Natural killer cell (primary cell): ENCODE measurements at regions not wholly inside any gene's neighbourhood (a gene's known extent, or its start where the extent isn't known, plus 50 kb on each side); places are given as distances from the start of the nearest gene placed in this dataset.

Source experiments
- ATAC-seq, 3 donors: fragments of 150-1000 bp in 2 of 3; fragments of 200-7000 bp in 1 of 3; cut with Tn5 transposase; 1 replicate in 1 of 3; 2 replicates in 2 of 3; pipeline ENCODE4 v1.10.0; 2021; ENCODE audit warnings: mild to moderate bottlenecking in 2 of 3, moderate library complexity in 2 of 3
- DNase-seq, 2 donors: peaks; one replicate each; pipeline versions ENCODE4 v3.0.0 to v3.0.0-alpha.2; 2013 to 2021; ENCODE audit warnings: mixed read lengths in 1 of 2
- H3K27ac ChIP-seq: one replicate; pipeline ENCODE4 v1.5.1; 2013; ENCODE audit warnings: mild to moderate bottlenecking, low read length
- H3K27me3 ChIP-seq: one replicate; pipeline ENCODE4 v1.6.1; 2013; ENCODE audit warnings: low read length; ENCODE audit not compliant: control insufficient read depth, insufficient read depth
- H3K36me3 ChIP-seq: one replicate; pipeline ENCODE4 v1.6.1; 2013; ENCODE audit warnings: low read length; ENCODE audit not compliant: control insufficient read depth, insufficient read depth
- H3K4me1 ChIP-seq: one replicate; pipeline ENCODE4 v1.6.1; 2013; ENCODE audit warnings: low read length; ENCODE audit not compliant: control insufficient read depth, insufficient read depth
- H3K4me3 ChIP-seq: one replicate; pipeline ENCODE4 v1.5.1; 2013; ENCODE audit warnings: low read length
- H3K9me3 ChIP-seq: one replicate; pipeline ENCODE4 v1.6.1; 2013; ENCODE audit warnings: low read length; ENCODE audit not compliant: control insufficient read depth, insufficient read depth
- H3K27ac Mint-ChIP-seq, 2 donors: one replicate each; pipeline ENCODE4 v1.8.0; 2022; ENCODE audit warnings: mild to moderate bottlenecking in 2 of 2, mixed read lengths in 2 of 2, moderate library complexity in 1 of 2
- H3K27me3 Mint-ChIP-seq, 2 donors: one replicate each; pipeline ENCODE4 v1.8.0; 2022; ENCODE audit warnings: low read depth in 2 of 2, mixed read lengths in 2 of 2
- H3K36me3 Mint-ChIP-seq: one replicate; pipeline ENCODE4 v1.8.0; 2022; ENCODE audit warnings: mixed read lengths
- H3K4me1 Mint-ChIP-seq, 2 donors: one replicate each; pipeline ENCODE4 v1.8.0; 2022; ENCODE audit warnings: mixed read lengths in 2 of 2
- H3K4me3 Mint-ChIP-seq: one replicate; pipeline ENCODE4 v1.8.0; 2022; ENCODE audit warnings: mild to moderate bottlenecking, moderate library complexity, mixed read lengths
- H3K9me3 Mint-ChIP-seq, 2 donors: one replicate each; pipeline ENCODE4 v1.8.0; 2022; ENCODE audit warnings: mixed read lengths in 2 of 2
- CTCF ChIP-seq: fragments of 200-600 bp; IDR thresholded peaks from one replicate; pipeline ENCODE4 v1.8.0; 2022; ENCODE audit warnings: antibody characterized with exemption
- WGBS: methylation state at CpG from one replicate; pipeline ENCODE4 v1.1.7; 2013; ENCODE audit warnings: missing lambda C conversion rate; ENCODE audit not compliant: insufficient coverage; 5-methylcytosine and 5-hydroxymethylcytosine counted together
- intact Hi-C: fragments of 100-400 bp; cut with micrococcal nuclease; formaldehyde crosslinking; loops from one replicate; pipeline ENCODE4 v1.14.2; 2022

GRCh38 chr12:115062741-115063140 lies 378.8 kb upstream of the TBX3 start:
- H3K4me3 Mint-ChIP-seq = no peak overlapping the region
- no peaks in the 10 kb centered on the region for H3K4me1 Mint-ChIP-seq
- intact Hi-C loops = no loop called here
- no peak for DNase-seq
- H3K4me3 ChIP-seq = no peak overlapping the region
- 72% methylated on average over 5 of the region's 5 CpGs for WGBS
- H3K36me3 ChIP-seq = no peaks in the 10 kb centered on the region
- H3K4me1 ChIP-seq = no peaks in the 10 kb centered on the region
- no peaks in the 10 kb centered on the region for H3K36me3 Mint-ChIP-seq
- H3K27ac Mint-ChIP-seq = no peak overlapping the region
- no peaks in the 10 kb centered on the region for H3K27me3 Mint-ChIP-seq
- no peak for TF ChIP-seq CTCF
- H3K9me3 Mint-ChIP-seq = peaks cover 0 to 5% of the 10 kb centered on the region in 2 donors
- ATAC-seq = no peak
- no peaks in the 10 kb centered on the region for H3K27me3 ChIP-seq
- no peak overlapping the region for H3K27ac ChIP-seq
- peaks cover 5% of the 10 kb centered on the region for H3K9me3 ChIP-seq

GRCh38 chr12:115060477-115061168 lies 376.6 kb upstream of the TBX3 start:
- no peak overlapping the region for H3K27ac Mint-ChIP-seq
- no peaks in the 10 kb centered on the region for H3K4me1 Mint-ChIP-seq
- no peak overlapping the region for H3K27ac ChIP-seq
- no peak for TF ChIP-seq CTCF
- no peak for DNase-seq
- peaks cover 7 to 9% of the 10 kb centered on the region in 2 donors for H3K9me3 Mint-ChIP-seq
- 80% methylated on average over 5 of the region's 6 CpGs for WGBS
- no peaks in the 10 kb centered on the region for H3K27me3 Mint-ChIP-seq
- H3K4me3 Mint-ChIP-seq = no peak overlapping the region
- no peaks in the 10 kb centered on the region for H3K36me3 Mint-ChIP-seq
- no peak for ATAC-seq
- no peaks in the 10 kb centered on the region for H3K27me3 ChIP-seq
- intact Hi-C loops = no loop called here
- no peak overlapping the region for H3K4me3 ChIP-seq
- no peaks in the 10 kb centered on the region for H3K36me3 ChIP-seq
- no peaks in the 10 kb centered on the region for H3K4me1 ChIP-seq
- H3K9me3 ChIP-seq = peaks cover 5% of the 10 kb centered on the region

- intact Hi-C loops = no loop called here
- H3K4me3 ChIP-seq = no peak overlapping the region
- WGBS = 33% methylated on average over 1 of the region's 1 CpG
- no peak for ATAC-seq
- H3K27me3 ChIP-seq = no peaks in the 10 kb centered on the region
- Mint-ChIP-seq H3K27me3 (no peaks in the 10 kb centered on the region), H3K4me1 (no peaks in the 10 kb centered on the region), H3K4me3 (no peak overlapping the region), H3K9me3 (peaks cover 6 to 12% of the 10 kb centered on the region in 2 donors), H3K27ac (no peak overlapping the region), H3K36me3 (no peaks in the 10 kb centered on the region)
- DNase-seq = no peak
- no peaks in the 10 kb centered on the region for H3K36me3 ChIP-seq
- peaks cover 5% of the 10 kb centered on the region for H3K9me3 ChIP-seq
- H3K27ac ChIP-seq = no peak overlapping the region
- TF ChIP-seq CTCF = no peak
- H3K4me1 ChIP-seq = no peaks in the 10 kb centered on the region
Measured at GRCh38 chr12:115057445-115057844, 373.5 kb upstream of the TBX3 start.

- TF ChIP-seq CTCF = no peak
- Mint-ChIP-seq H3K27me3 (no peaks in the 10 kb centered on the region), H3K4me1 (no peaks in the 10 kb centered on the region), H3K36me3 (no peaks in the 10 kb centered on the region), H3K9me3 (peaks cover 2 to 7% of the 10 kb centered on the region in 2 donors), H3K4me3 (no peak overlapping the region), H3K27ac (no peak overlapping the region)
- Histone ChIP-seq H3K4me1 (no peaks in the 10 kb centered on the region), H3K9me3 (no peaks in the 10 kb centered on the region), H3K27me3 (no peaks in the 10 kb centered on the region), H3K4me3 (no peak overlapping the region), H3K27ac (no peak overlapping the region), H3K36me3 (no peaks in the 10 kb centered on the region)
- intact Hi-C loops = no loop called here
- ATAC-seq (no peak), DNase-seq (no peak)
- 70% methylated on average over 5 of the region's 5 CpGs for WGBS
Measured at GRCh38 chr12:115051378-115051777, 367.4 kb upstream of the TBX3 start.
